ENCODE measurements at regions not wholly inside any gene's neighbourhood (a gene's known extent, or its start where the extent isn't known, plus 50 kb on each side); places are given as distances from the start of the nearest gene placed in this dataset.

DNA sequence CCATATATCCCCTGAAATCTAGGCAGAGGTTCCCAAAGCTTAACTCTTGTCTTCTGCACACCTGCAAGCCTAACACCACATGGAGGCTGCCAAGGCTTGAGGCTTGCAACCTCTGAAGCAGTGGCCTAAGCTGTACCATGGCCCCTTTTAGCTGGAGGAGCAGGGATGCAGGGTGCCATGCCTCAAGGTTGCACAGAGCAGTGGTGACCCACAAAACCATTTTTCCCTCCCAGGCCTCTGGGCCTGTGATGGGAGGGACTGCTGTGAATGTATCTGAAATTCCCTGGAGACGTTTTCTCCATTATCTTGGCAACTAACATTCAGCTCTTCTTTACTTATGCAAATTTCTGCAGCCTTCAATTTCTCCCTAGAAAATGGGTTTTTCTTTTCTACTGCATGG is 210.0 kb upstream of the KITLG start:
- intact Hi-C loops (cut with DNase I) = no loop called here

DNA sequence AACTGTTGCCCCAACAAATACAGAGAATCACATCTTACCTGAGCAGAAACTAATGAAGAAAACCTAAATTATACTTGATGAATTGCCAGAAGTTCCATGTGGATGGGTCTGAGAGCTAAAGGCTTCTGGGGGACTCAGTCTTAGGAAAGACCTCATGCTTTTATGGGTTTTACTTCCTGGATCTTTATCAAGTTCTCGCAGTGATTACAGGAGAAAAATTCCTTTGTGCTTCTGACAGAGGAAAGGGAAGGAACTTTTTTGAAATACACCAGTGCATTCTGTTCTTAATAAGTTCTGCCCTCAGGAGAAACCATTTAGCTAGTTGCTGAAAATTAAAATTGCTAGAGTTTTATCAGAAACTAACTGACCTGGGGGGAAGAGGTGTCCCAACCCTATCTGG is 203.9 kb upstream of the KITLG start:
- no peak for ATAC-seq
- intact Hi-C loops (cut with DNase I) = no loop called here
- DNase-seq = no peak

More for the DNA sequence above, 210.0 kb upstream of the KITLG start:
- ATAC-seq (no peak), DNase-seq (no peak)

DNA sequence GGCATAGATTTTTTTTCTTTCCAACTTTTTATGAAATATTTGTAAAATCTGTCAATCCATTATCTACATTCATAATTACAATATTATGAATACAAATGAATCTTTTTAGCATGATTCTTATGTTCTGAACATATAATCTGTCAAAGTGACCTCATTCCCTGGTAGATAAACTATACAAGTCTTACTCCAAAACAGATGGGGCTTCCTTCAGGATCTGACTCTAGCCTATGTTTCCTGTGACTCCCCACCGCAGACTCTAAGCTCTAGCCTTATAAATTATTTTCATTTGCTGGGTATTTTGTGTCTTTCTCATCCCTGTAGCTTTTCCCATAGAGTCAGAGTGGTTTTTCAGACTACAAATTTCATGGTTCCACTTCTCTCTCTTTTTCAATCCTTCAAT is 202.1 kb upstream of the KITLG start:
- no peak for DNase-seq
- intact Hi-C loops (cut with DNase I) = no loop called here
- ATAC-seq = no peak

DNA sequence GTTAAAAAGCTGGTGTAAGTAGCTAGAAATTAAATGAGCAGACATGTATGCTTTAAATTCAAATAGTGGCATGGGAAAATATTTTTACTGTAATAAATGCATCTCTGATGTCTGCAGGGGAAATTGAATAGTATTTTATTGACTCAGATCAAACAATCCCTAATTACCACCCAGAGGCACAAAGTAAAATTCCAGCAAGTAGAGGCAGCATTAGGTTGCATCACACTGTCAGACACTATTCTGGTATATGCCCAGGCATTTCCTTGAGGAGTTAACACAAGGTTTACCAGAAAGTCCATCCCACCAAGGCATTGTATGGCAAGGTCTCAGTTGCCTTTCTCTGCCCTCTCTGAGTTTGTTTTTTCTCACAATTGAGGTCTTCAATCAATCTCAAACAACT is 201.6 kb upstream of the KITLG start:
- intact Hi-C loops (cut with DNase I) = no loop called here
- DNase-seq (no peak), ATAC-seq (no peak)

DNA sequence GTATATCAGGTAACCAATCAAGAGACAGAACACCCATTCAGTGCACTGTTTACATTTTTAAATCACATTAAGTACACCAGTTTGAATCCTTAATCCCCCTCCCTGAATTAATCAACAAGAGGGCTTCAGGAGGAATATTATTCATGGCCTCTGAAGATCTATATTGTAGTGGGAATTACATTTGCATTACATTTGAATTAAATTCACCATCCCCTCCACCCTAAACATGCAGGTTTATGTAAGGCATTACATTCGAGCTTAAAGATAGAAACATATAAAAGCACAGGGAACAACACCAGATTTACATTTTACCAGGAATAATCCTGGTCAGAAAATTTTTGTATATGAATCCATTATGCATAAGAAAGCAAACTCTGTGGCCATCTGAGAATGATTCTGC is 197.8 kb upstream of the KITLG start:
- ATAC-seq (no peak), DNase-seq (no peak)
- intact Hi-C loops (cut with DNase I) = no loop called here

DNA sequence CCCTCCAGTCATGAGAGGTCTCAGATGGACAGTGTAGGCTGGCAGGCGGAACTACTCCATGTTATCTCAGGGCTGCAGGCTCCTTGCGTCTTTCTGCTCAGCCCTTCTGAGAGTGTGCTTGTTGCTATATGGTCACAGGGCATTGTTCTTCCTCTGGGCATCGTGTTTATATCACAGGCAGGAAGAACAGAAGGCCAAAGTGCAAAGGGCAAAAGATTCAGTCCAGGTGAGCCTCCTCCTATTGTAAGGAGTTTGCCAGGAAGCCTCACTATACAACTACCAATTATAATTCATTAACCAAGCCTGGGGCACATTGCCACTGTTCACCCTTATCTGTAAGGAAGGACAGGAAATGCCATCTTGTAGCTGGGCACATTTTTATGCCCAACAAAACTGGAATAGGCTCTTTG is 195.5 kb upstream of the KITLG start:
- ATAC-seq = no peak
- no peak for DNase-seq
- intact Hi-C loops (cut with DNase I) = no loop called here

DNA sequence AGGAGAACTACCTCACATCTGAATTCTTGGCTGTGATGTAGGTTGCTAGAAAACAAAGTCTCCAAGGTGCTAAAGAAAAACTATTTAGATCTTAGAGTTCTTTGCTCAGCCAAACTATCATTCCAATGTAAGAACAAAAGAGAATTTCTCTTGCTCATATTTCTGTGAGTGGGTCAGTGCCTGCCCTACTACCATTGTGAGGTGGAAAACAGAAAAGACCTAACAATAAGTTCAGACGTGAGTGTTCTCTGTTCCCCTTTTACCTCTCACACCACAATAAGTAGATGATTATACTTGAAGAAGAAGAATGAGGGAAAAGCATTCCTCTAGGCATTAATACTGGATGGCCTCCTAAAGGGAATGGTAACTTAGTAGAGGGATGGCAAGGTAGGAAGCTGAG is 187.4 kb upstream of the KITLG start:
- ATAC-seq (no peak), DNase-seq (no peak)
- intact Hi-C loops (cut with DNase I) = no loop called here

DNA sequence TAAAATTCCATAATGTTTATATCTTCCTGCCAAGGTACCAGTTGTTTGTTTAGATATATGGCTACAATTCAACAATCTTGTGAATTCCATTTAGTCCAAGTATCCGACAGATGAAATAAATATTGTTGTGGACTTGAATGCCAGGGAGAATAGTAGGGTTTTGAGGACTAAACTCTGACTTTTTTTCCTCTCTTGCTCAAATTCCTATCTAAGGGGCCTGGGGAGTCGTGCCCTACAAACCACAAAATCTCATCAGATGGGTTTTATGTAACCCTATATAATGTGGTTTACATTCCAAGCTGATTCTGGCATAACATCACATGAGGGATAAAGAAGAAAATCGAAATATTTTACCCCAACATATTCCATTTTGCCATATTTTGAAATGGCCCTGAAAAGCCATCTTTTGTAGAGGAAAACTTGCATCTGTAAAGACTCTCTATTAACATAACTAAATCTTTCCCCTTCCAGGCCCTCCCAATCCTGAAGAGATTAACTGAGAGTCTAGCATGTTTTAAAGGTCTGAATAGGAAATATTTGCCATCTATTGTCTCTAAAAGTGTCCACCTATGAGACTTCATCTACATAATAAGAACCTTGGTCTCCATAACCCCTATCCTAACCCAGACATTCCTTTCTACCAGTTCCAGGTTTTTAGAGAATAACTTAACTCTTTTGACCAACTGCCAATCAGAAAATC is 184.7 kb upstream of the KITLG start:
- DNase-seq (no peak), ATAC-seq (no peak)
- intact Hi-C loops (cut with DNase I) = no loop called here

DNA sequence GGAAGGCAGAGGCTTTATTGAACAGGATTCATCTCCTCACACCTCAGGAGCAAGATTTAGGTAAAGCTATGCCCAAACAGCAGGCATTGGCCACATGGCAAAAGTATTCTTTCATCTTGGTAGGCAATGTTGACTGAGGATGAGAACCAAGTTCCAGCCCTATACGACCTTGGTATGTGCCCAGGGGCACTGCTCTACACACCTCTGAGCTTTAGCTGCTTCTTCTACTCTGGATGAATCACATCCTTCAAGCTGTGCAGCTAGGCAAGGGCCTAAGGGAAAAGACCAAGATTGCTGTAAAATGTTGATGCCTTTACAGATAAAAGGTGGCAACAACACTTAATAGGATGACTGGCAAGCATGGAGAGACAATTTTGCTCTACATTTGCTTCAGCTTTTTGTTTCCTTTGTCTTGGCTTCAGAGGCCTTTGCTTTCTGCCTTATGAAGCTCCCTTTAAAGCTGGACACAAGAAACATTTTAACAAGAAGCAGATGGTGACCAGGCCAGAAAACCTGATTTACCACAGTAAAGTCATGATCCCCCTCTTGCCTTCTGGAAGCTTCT is 183.3 kb upstream of the KITLG start:
- intact Hi-C loops (cut with DNase I) = no loop called here
- ATAC-seq = no peak
- DNase-seq = no peak

DNA sequence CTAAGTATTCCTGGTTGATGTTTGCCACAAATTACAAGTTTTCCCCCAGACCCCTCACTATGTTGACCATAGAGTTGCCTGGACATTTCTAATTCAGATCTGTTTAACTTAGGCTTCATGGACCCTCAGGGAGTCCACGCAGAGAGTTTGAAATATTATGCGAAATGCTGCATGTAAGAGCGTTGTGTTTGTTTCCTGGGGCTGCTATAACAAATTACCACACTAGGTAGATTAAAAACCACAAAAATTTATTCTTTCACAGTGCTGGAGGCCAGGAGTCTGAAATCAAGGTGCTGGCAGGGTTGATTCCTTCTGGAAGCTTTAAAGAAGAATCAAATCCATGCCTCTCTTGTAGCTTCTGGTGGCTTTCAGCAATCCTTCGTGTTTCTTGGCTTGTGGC is 177.9 kb upstream of the KITLG start:
- no peak for ATAC-seq
- intact Hi-C loops (cut with DNase I) = no loop called here
- no peak for DNase-seq

DNA sequence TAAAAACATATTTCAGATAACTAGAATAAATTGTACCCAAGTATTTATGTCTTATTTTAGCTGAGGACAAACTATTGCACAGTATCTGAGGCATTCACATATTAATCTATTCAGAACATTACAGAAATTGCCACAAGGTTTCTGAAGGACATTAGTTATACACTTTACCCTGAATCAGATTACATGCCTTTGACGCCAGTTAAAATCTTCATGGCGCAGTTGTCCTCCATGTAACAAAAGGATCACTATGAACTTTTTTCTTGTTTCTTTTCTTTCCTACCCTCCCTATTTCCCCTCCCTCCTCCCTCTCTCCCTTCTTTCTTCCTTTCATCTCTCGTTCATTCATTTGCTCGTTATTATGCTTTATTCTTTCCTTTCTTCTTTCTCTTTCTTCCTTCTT is 176.6 kb upstream of the KITLG start:
- DNase-seq (no peak), ATAC-seq (no peak)
- intact Hi-C loops (cut with DNase I) = no loop called here

DNA sequence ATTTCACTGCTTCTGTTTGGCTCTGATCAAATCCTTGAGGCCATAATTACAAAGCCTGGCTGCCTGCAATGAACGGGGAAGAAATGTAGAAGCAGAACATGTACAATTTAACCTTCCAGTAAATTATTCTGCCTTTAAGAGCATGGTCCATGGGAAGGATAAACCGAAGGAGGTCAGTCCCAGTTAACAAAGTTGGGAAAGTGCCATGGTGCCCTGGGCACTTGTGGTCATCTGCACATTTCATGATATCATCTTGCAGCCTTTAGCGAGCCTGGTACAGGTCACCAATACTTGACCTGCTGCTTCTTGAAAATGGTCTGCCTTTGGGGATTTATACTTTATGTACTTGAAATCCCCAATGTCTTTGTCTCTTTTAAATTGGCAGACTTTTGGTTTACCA is 175.9 kb upstream of the KITLG start:
- intact Hi-C loops (cut with DNase I) = no loop called here

DNA sequence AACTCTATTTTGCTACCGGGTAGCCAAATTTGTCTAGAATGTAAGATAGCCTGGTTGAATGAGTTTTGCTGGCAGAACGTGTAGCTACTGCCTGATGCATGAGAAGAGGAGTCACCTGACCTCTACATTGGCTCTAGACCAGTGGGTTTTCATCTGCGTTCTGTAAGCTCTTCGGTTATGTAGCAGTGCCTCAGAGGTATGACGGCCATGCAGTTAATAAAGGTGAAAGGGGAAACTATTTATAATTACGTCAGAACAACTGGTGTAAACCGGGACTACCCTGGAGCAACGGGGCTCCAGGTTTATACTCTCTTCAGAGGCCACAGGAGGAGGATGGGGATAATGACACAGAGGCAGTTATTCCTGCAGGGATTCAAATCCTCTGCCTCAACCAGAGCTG is 173.4 kb upstream of the KITLG start:
- ATAC-seq (no peak), DNase-seq (no peak)
- intact Hi-C loops (cut with DNase I) = no loop called here

More for the DNA sequence above, 175.9 kb upstream of the KITLG start:
- ATAC-seq (no peak), DNase-seq (no peak)

DNA sequence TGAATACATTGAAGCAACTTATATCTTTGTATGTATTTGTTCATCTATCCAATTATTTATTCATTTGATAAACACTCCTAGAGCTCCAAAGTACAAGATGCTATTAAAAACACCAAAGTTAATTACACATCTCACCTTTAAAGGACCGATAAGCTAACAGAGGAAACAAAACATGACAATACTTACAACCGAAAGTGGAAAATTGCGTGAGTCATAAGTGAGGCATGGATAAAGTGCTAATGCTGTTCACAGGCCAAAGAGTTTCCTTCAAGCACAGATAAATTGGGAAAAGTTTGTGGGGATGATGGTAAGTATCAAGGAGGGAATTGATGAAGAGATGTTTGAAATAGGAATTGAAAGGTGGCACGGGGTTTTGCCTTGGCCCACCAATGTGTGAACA is 172.8 kb upstream of the KITLG start:
- intact Hi-C loops (cut with DNase I) = no loop called here
- DNase-seq (no peak), ATAC-seq (no peak)

DNA sequence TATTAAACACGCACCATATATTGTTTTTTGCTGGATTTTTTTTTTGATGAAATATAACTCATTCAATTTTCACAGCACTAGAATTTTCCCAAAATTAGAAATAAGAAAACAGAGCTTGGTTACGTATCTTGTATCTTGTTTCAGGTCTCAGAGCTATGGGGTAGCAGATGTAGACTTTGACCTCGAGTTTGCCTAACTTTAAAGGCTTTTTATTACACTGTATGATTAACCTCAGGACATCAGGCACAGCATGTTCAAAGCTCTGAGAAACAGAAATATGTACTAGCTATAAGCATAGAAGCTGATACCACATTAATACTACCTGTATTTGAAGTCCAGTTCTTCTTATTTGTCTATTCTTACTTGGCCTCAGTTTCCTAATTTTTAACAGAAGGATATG is 171.9 kb upstream of the KITLG start:
- intact Hi-C loops (cut with DNase I) = no loop called here
- ATAC-seq = no peak
- no peak for DNase-seq

DNA sequence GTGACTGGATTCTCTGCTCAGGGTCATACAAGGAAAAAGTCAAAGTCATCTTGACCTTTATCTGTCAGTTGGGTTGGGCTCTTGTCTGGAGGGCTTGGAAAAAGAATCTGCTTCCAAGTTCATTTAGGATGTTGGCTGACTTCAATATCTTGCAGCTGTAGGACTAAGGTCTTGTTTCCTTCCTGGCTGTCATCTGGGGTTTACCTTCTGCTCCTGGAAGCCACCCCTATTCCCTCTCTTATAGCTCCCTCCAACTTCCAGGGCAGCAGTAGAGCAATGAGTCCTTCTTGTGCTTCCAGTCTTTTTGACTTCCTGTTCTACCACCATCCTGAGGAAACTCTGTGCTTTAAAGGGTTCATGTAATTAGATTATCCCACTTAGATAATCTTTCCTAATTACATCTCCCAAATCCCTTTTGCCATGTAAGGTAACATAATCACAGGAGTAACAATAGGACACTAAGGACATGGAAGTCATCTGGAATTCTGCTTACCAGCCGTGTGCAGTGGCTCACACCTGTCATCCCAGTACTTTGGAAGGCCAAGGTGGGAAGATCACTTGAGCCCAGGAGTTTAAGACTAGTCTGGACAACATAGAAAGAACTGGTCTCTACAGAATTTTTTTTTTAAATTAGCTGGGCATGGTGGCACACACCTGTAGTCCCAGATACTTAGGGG is 170.7 kb upstream of the KITLG start:
- ATAC-seq = no peak
- no peak for DNase-seq

DNA sequence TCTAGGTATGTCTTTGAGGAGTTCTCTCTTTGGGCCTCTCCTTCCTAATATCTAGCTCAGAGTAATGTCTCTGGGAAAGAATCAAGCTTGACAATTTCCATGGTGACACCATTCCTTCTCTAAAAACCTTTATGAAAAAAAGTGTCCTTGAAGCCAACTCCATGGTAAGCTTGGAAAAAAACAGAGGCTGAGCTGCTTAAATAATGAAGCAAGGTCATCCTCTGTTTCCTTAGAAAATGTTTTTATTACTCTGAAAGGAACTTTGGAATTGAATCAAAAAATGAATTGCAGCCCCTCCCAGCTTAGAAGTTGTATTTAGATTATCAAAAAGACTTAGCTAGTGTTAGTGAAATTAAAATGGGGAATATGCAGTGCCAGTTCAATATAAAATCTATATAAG is 166.1 kb upstream of the KITLG start:
- ATAC-seq (no peak), DNase-seq (no peak)
- intact Hi-C loops (cut with DNase I) = no loop called here

More for the DNA sequence above, 170.7 kb upstream of the KITLG start:
- intact Hi-C loops (cut with DNase I) = no loop called here

DNA sequence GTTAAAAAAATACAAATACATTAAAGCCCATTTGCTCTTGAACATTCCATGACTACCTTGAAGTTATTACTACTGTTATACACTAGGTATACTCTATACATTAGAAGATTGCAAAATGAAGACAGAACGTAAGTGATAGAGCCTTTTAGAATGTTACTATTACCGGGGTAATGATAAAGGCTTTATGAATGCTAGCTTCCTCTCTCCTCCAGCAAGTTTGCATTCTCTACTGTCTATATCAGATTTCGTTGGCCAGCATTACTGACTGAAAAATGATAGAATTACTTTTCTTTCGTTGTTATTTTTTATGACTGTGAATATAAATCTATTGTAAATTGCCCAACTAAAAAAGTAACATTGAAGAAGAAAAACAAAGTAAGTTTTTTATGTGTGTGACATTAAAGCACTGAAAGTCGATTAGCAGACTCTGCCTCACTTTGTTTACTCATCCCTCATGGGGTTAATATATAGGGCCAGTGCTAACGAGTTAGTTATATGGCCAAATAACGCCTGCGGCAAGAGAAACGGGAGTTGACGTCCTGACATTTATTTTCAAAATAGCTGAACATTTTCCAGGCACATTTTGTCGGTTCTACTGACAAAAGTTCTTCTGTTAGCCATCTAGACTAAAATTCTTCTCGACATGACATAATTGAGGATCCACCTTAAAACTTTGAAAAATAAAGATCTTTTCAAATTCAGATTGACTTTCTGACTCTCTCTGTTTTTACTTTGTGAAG is 163.8 kb upstream of the KITLG start:
- no peak for ATAC-seq
- intact Hi-C loops (cut with DNase I) = no loop called here
- no peak for DNase-seq

DNA sequence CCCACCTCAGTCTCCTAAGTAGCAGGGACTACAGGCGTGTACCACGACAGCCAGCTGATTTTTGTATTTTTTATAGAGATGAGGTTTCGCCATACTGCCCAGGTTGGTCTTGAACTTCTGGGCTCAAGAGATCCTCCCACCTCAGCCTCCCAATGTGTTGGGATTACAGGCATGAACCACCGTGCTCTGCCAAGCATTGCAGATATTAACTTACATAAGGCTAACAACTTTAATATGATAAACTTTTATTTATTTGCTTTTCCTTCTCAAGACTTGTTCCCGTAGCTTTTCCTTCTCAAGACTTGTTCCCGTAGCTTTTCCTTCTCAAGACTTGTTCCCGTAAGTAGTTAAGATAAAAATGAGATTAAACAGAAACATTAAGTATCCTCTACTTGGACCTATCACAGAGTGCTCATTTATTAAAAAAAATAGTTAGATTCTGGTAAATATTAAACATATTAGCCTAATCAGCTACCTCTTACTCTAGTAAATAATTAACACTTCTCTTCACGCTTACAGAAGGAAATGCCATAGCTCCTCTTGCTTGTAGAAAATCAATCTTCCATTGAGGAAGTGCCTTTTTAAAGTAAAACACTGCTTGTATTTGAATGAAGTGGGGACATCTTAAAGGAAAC is 157.7 kb upstream of the KITLG start:
- intact Hi-C loops (cut with DNase I) = no loop called here

DNA sequence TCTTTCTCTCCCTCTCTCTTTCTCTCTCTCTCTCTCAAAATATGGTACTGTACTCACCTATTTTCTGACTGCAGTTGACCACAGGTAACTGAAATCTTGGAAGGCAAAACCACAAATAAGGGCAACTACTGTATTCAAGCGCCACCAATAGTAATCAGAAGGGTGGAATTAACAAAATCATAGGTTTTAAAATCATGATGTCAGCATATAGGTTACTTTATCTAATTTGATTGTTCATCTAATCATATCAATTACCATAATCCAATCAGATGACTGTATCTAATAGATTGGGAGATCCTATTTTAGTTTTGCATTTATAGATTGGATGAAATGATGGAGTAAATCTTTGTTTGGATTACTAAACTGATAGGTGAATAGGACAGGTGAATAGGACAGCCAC is 155.8 kb upstream of the KITLG start:
- DNase-seq (no peak), ATAC-seq (no peak)
- intact Hi-C loops (cut with DNase I) = no loop called here

More for the DNA sequence above, 157.7 kb upstream of the KITLG start:
- ATAC-seq (no peak), DNase-seq (no peak)

All from left cardiac atrium (tissue), 4 donors.